HG03575 (cell line): ENCODE measurements at regions not wholly inside any gene's neighbourhood (a gene's known extent, or its start where the extent isn't known, plus 50 kb on each side); places are given as distances from the start of the nearest gene placed in this dataset.
A peak's percentile ranks its signal among the peaks of the same experiment; 100 is the strongest.

Source experiments
- ATAC-seq: cut with Tn5 transposase; IDR thresholded peaks from one replicate; pipeline ENCODE4 v1.9.1; 2021; ENCODE audit not compliant: unreplicated experiment, insufficient number of reproducible peaks, low FRiP score; ENCODE audit errors: extremely low read depth

DNA sequence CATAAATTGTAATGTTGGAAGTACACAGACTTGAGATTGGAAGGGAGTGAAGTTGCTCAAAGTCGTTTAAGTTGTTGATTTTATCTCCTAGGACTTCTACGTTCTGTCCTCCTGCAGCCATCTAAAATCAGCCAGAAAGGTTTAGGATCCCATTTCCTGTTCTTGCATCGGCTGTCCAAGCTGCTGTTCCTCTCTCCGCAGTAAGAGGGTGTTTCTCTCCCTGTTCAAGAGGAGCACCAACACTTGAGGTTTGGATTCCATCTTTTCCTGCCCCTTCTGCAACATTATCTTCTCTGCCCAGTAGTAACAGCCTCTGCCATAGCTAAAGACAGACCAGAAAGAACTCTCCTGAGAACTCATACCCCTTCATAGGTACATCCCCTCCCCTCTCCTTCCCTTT, 373.4 kb downstream of the GADD45G start:
- no peak for ATAC-seq

DNA sequence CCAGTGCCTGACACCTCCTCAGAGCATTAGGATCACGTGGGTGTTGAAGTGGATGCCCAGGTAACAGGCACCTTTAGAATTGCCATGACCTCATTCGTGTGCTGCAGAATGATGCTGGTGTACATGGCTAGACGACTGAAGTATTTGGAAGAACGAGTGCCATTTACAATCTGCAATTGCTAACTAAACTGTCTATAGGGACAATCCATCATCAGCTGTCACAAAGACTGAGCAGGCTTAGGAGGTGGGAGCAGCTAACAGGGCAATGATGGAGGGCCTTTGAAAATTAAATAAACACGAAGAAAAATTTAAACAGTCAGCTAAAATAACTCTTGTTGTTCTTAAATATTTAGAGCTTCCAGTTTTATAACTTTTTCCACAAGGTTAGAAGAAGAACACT, 375.8 kb downstream of the GADD45G start:
- no peak for ATAC-seq

DNA sequence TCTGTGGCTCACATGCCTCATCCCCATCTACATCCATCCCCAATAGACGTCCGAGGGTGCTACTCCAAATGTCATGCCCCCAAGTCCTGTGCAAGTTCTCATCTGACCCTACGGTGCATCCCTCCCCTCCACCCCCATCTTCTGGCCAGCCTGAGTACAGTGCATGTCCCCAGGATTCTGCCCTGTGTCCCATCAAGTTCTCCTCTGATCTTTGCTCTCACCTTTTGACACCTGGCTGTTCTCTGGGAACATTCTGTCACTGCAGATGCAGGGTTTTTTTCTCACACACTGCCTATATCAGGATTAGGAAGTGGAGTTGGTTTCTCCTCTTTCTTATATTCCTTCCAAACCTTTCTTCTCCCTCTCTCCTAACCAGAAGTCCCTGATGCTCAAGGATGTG, 377.2 kb downstream of the GADD45G start:
- ATAC-seq: no peak

DNA sequence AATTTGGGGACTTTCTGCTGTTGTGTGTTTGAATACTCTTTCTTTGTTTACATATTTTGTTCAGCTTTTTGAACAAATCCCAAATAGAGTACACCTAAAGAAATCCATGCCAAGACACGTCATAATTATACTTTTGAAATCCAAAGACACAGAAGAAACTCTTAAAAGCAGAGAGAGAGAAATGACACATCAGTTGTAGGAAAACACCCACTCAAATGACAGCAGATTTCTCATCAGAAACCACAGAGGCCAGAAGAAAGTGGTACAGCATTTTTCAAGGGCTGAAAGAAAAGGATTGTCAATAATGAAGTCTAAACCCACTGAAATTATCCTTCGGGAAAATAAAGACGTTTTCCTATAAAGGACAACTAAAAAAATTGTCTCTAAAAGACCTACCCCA, 378.6 kb downstream of the GADD45G start:
- ATAC-seq: no peak

DNA sequence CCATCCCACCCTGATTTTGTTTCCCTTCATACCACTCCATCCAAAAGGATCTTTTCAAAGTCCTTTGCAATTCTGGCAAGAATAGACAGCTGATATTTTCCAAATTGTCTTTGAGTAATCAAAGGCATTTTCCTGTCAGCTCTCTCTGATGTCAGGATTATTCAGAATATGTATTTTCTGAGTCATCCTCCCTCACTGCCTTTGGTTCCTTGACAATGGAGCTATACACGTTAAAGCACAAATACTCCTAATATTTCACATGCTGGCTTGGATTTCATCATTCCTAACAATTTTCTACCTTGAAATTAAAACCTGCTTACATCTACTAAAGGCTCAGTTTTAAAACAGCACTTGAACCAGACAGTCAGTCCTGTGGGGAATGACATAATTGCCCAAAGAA, 379.4 kb downstream of the GADD45G start:
- no peak for ATAC-seq

DNA sequence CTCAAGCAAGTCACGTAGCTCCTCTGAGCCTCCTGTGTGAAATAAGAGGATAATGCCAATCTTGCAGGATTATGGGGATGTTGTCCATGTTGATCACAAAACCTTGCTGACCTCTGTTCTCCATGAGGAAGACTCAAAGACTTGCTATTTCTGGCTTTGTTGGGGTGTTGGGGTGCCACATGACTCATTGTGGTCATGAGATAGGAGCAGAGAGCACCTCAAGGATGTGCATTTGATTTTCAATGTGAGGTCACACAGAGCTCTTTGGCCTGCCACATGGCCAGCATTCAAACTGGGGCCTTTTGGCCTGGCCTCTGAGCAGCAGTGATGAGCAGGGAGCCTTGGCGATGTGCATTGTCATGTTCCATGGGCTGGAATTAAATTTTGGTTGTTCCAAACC, 380.3 kb downstream of the GADD45G start:
- ATAC-seq: no peak

DNA sequence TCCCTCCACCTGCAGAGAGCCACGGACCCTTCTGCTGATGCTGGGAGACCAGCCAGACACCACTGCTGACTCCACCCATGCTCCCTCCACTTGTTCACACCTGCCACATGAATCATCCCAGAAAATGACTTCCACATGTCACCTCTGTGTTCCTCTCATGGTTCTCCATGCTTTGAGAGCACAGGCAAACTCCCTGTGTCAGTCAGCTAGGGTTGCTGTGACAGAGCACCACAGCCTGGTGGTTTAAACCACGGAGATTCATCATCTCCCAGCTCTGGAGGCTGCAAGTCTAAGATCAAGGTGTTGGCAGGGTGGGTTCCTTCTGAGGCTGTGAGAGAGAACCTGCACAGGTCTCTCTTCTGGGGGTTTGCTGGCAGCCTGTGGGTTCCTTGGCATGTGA, 381.4 kb downstream of the GADD45G start:
- ATAC-seq: no peak

DNA sequence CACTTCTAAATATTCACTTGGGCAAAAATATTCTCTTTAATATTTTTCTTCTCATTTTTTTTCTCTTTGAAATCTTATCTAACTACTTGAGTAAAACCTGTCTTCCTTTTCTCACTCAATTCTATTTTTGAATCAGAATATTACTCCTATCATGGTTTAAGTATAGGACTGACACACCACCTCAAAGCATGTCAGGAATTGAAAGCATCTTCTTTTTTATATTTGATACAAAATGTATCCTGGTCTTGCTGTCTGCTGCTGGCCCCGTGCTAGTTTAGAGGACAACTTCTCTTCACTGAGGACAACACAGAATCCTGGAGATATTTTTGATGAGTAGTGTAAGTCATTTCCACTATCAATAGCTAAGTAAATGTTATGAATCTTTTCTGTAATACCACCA, 383.6 kb downstream of the GADD45G start:
- ATAC-seq: no peak

DNA sequence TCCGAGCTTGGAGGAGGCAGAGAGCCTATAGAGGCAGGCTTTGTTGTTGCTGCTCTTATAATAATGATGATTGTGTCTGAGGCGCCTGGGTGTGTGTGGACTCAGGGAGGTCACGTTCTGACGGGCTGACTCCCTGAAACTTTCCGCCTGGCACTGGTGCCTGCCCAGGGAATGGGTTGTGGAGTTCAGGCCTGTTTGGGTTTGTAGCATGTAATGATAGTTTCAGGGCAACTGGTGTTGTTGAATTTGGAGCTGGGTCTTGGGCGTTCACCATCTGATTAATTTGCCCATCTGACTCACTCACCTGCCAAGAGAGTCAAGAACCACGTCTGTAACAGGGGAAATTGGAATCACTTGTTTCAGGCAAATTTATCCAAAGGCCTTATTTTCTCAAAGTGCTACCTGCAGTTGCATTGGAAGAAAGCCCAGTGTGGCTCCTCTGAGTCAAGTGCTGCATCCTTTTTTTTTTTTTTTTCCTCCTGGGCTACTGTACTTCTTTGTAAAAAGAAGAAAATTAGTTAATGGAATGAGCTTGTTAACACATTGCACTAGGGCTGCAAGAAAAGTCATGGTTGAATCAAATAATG, 386.5 kb downstream of the GADD45G start:
- no peak for ATAC-seq

DNA sequence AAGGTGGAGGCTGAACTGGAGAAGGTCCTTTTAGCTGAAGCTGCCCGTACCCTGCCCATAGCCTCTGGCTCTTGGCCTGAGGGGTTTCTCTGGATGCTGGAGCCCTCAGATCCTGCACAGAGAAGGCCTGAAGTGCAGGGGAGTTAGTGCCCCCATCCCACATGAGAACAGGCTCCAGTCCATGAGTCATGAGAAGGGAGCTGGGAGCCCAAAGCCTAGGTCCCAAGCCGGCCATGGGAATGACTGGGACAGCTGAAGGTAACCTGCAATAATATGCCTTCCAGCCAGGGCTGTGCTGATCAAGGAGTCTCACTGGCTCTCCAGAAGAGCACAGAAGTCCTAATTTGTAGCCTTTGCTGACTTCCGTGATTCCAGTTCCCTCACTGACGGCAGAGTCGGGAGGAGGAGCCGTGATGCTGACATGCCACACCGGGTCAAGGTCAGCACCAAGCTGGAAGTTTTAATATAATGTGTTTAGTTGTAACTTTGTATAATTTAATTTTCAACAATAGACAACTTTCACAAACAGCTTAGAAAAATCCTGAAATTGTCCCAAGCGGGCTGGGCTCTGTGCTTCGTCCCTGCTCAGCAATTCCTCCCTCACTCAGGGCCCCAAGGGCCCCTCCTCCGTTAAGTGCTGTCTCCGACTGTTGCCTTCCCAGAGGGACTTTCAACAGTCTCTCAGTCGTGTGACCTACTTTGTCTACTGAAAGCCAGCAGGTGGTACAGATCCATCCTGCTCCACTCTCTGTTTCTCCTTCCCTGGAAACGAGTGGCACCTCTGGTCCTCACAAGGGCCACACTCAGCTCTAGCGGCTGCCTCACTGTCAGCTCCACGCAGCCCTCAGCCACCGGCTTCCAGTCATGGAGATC, 387.8 kb downstream of the GADD45G start:
- ATAC-seq: no peak

DNA sequence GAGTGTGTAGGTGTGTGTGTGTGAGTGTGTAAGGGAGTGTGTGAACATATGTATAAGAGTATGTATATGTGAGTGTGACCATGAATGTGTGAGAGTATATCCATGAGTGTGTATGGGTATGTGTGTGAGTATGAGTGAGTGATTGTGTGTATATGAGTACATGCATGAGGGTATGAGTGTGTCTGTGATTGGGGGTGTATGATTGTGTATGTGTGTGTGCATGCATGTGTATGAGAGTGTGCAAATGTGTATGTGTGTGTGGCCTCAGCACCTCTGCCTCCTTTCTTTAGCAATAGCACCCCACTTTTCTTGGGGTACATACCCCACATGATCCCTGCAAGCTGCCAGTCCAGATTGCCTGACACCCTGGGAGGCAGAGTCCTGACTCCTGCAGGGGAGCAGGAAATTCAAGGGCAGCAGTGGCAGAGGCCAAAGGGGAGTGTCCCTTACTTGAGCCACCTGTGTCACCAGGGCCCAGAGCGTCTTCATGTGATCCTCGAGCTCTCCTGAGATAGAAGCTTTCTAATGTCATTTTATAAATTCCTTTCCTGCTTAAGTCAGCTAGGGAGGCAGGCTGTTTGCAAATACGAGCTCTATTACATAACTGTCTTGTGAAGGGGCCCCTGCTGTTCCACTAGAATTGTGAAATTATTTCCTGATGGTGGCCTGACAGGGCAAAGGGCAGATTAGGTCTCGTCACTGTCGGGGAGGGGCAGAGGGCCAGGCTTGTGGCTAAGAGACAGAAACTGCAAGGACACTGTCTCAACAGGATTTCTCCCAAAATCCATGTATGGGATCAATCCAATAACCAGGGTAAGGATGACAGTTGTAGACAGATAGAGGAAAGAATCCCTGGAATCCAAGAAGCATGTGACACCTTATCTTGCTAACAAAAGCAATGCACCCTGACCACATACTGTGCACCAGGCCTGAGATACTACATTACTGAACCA, 389.1 kb downstream of the GADD45G start:
- no peak for ATAC-seq

DNA sequence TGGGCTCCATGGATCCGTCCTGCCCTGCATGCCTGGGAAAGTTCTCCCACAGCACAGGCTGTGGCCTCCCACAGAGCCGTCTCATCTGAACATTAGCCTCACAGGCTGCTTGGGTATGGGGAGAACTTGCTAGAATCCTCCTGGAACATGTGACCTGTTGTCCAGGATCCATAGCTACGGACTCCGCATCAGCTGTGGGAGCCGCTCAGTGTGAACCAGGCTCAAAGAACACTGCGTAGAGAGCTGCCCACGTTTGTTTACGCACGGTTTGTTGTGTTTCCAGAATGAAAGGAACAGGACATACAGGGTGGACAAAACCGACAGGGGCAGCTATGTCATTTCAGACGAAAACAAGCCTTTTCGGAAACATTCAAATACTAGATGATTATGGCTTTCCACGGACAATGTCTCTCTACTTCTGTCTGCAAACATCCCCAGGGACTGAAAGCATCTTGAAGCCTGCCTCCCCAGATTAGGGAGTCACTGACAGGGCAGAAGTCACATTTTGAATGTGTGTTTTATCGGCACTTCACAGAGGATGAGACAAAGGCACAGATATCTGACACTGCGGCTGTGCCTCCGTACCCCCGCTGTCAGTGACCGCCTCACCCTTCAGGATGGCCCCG, 390.3 kb downstream of the GADD45G start:
- no peak for ATAC-seq

DNA sequence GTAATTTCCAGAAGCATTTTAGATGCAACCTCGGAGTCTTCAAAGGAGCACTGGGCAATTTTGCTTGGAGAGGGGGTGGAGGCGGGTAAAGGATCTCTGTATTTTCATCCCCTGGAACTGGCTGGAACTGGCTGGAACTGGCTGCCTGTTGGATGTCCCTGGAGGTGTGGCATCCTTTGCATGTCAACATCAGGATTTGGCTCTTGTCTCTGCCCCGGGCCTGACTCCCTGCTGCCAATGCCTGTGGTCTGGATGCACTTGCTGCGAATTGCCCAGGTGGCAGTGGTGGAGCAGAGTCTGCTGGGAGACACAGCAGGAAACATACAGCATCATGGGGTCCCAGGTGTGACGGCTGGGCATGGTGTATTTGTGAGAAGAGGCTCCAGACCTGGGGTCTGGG, 391.3 kb downstream of the GADD45G start:
- no peak for ATAC-seq

DNA sequence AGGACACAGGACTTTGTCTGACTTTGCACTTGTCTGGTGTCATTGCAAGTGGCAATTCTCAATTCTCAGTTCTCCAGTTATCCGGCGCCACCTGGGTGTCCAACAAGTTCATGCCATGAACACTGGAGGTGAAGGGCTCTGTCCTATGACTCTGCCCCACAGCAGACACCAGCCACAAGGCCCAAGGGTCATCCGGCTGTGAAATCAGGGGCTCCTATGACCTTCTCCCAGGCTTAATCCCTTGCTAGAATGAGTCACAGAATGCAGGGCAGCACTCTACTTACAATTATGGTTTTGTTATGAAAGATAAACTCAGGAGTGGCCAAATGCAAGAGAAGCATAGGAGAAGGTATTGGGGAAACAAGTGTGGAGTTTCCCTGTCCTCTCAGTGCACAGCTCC, 392.0 kb downstream of the GADD45G start:
- no peak for ATAC-seq

DNA sequence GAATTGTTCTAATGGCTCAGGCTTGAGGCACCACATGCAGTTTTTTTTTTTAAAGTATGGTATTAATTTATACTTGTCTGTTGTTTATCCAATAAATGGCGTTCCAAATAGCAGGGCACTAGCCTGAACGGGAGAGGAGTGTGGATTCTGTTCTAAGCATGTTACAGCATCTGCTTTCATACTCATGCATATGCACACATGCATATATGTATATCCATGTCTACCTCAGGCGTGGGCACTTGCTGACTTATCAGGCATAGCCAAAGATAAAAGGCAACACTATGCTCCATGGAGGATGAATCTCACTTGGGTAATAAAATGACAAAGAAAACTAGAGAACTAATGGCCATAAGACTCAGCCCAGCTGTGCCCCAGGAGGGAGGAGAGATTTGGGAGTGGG, 393.8 kb downstream of the GADD45G start:
- ATAC-seq: no peak

DNA sequence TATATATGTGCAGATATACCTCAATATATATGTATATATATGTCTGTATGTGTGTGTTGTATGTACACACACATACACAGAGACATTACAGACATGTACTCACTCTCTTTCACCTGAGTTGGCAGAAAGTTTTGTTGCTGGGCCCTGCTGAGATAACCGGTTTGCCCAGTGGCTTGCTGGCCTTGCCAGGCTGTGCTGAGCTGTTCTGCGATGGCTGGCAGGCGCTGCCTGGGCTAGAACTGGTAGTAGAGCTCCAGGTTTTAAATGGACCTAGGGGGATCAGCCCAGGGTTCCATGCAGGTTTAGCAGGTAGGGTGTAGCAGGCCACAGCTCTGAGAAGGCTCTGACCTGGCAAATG, 394.3 kb downstream of the GADD45G start:
- no peak for ATAC-seq

DNA sequence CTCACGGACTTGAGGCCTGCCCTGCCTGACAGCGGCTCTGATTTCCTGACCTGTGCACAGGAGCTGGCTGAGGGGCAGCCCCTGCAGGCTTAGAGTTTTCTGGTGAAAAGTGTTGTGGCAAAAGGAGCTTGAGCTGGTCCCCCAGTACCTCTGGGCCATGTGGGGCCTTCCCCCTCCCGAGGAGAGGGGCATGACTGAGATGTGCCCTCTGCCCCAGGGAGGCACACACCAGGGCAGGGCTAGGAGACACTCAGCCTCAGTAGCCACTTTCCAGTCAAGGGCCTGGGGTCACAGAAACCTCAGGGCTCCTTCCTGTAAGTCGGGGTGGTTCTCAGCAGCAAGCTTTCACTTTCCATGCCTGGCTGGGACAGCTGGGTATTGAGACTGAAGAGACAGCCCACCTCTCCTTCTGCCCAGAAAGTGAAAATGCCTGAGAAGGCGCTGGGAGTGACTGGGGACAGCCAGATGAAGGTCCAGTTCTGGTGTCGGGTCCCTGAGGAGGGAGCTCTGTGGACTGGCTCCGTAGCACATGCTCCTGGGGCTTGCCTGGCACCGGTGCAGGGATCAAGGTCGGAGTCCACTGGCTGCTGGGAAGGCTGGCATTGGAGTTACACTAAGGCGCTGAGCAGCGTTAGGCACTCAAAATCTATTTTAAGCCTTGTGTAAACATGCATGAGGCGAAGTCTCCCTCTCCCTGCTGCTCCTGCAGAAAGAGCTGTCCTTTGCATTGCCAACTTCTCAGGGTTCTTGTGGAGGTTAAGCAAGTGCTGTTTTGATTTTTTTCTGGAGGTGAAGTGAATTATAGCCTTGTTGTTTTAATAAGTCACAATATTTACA, 394.9 kb downstream of the GADD45G start:
- ATAC-seq: peak; percentile 75

DNA sequence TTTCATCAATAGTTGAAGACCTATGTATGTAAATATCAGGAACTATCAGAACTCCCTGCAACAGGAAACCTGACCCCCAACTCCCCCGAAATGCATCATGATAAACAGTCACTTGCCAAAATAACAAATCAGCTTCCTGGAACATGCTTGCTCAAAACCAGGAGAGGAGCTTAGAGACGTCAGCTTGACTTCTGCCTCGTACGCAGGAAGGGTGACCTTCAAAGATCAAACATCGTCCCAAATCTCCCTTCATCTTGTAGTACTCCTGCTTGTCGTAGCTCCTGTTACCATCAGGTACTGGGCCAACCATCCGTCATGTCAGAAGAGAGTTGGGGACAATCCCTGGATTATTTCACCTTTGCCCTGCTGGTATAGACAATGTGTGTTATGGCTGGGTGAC, 396.1 kb downstream of the GADD45G start:
- no peak for ATAC-seq

DNA sequence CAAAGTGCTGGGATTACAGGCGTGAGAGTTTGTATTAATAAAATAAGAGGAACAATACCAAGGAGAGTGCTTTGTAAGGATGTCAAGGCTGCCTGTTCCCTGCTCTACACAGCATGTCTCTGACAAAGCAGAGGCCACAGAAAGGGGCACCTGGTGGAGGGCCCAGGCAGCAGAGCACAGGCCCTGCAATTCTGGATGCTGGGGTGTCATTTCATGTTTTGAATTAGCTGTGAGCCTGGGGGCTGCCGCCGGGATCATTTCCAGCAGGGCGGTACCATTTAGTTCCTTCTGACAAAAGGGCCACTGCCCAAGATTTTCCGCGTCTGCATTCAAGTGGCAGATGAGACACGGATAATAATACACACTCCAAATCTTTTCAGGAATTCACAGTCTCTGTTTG, 396.9 kb downstream of the GADD45G start:
- ATAC-seq: no peak
